AML-193 (cell line): ENCODE measurements at regions not wholly inside any gene's neighbourhood (a gene's known extent, or its start where the extent isn't known, plus 50 kb on each side); places are given as distances from the start of the nearest gene placed in this dataset.

Experiments used
- DNase-seq, 2 experiments: peaks; one replicate each; lab custom pipeline; 2025; lab: John Stamatoyannopoulos, UW

- no peak for DNase-seq
These were observed 552.3 kb downstream of the PCDH7 start for GRCh38 chr4:31272331-31273061.

GRCh38 chr4:31275906-31276305, 555.7 kb downstream of the PCDH7 start:
- DNase-seq, result no peak

- no peak for DNase-seq
These were observed 563.5 kb downstream of the PCDH7 start for GRCh38 chr4:31283679-31284078.

- no peak for DNase-seq
These were observed 570.7 kb downstream of the PCDH7 start for GRCh38 chr4:31290836-31291235.

GRCh38 chr4:31291238-31291637, 571.1 kb downstream of the PCDH7 start:
- DNase-seq, result no peak

GRCh38 chr4:31294655-31295480, 574.7 kb downstream of the PCDH7 start:
- DNase-seq, result no peak

GRCh38 chr4:31298737-31299136, 578.6 kb downstream of the PCDH7 start:
- no peak for DNase-seq

- DNase-seq, result no peak
These were observed 586.9 kb downstream of the PCDH7 start for GRCh38 chr4:31307029-31307428.

GRCh38 chr4:31324814-31325213, 604.6 kb downstream of the PCDH7 start:
- DNase-seq, result no peak

- DNase-seq, result no peak
These were observed 605.1 kb downstream of the PCDH7 start for GRCh38 chr4:31325300-31325699.

GRCh38 chr4:31327031-31327430, 606.9 kb downstream of the PCDH7 start:
- no peak for DNase-seq

GRCh38 chr4:31328932-31329331, 608.8 kb downstream of the PCDH7 start:
- DNase-seq, result no peak

- DNase-seq, result no peak
These were observed 614.1 kb downstream of the PCDH7 start for GRCh38 chr4:31334086-31334910.

- DNase-seq, result no peak
These were observed 617.8 kb downstream of the PCDH7 start for GRCh38 chr4:31338000-31338399.

- DNase-seq, result no peak
These were observed 621.6 kb downstream of the PCDH7 start for GRCh38 chr4:31341601-31342359.

GRCh38 chr4:31343061-31343460, 622.9 kb downstream of the PCDH7 start:
- no peak for DNase-seq

GRCh38 chr4:31349907-31350306, 629.7 kb downstream of the PCDH7 start:
- DNase-seq, result no peak

- DNase-seq, result no peak
These were observed 631.5 kb downstream of the PCDH7 start for GRCh38 chr4:31351695-31352094.

GRCh38 chr4:31356839-31357238, 636.7 kb downstream of the PCDH7 start:
- no peak for DNase-seq

- peak; percentile 10 to 28 for DNase-seq
These were observed 640.6 kb downstream of the PCDH7 start for GRCh38 chr4:31360786-31361185.

- DNase-seq, result no peak
These were observed 642.6 kb downstream of the PCDH7 start for GRCh38 chr4:31362756-31363155.
